NCI-H1694 treated with DMSO at 0.1 percent for 48 hours (cell line): ENCODE measurements at regions not wholly inside any gene's neighbourhood (a gene's known extent, or its start where the extent isn't known, plus 50 kb on each side); places are given as distances from the start of the nearest gene placed in this dataset.

Experiments used
- DNase-seq: peaks from one replicate; lab custom pipeline; 2025; lab: John Stamatoyannopoulos, UW

- no peak for DNase-seq
Observed at GRCh38 chr10:6774406-6774805, 194.3 kb upstream of the PRKCQ start.

- DNase-seq: no peak
Observed at GRCh38 chr10:6771331-6771730, 191.3 kb upstream of the PRKCQ start.

GRCh38 chr10:6770846-6771245 lies 190.8 kb upstream of the PRKCQ start:
- no peak for DNase-seq

GRCh38 chr10:6769704-6770417 lies 189.8 kb upstream of the PRKCQ start:
- no peak for DNase-seq

GRCh38 chr10:6766131-6766801 lies 186.2 kb upstream of the PRKCQ start:
- no peak for DNase-seq

GRCh38 chr10:6763423-6763822 lies 183.3 kb upstream of the PRKCQ start:
- DNase-seq: no peak

GRCh38 chr10:6763001-6763400 lies 182.9 kb upstream of the PRKCQ start:
- DNase-seq: no peak

GRCh38 chr10:6759961-6760360 lies 179.9 kb upstream of the PRKCQ start:
- DNase-seq: no peak

- DNase-seq: no peak
Observed at GRCh38 chr10:6757158-6757557, 177.1 kb upstream of the PRKCQ start.

GRCh38 chr10:6756716-6757115 lies 176.6 kb upstream of the PRKCQ start:
- no peak for DNase-seq

- DNase-seq: no peak
Observed at GRCh38 chr10:6755781-6756460, 175.8 kb upstream of the PRKCQ start.

- DNase-seq: no peak
Observed at GRCh38 chr10:6753644-6754043, 173.6 kb upstream of the PRKCQ start.

- DNase-seq: no peak
Observed at GRCh38 chr10:6751363-6751762, 171.3 kb upstream of the PRKCQ start.

GRCh38 chr10:6748981-6749635 lies 169.0 kb upstream of the PRKCQ start:
- DNase-seq: no peak

- DNase-seq: no peak
Observed at GRCh38 chr10:6748029-6748428, 168.0 kb upstream of the PRKCQ start.

- DNase-seq: no peak
Observed at GRCh38 chr10:6746782-6747181, 166.7 kb upstream of the PRKCQ start.

- no peak for DNase-seq
Observed at GRCh38 chr10:6743291-6743849, 163.3 kb upstream of the PRKCQ start.

GRCh38 chr10:6741541-6741941 lies 161.5 kb upstream of the PRKCQ start:
- no peak for DNase-seq

- DNase-seq: no peak
Observed at GRCh38 chr10:6739530-6740174, 159.6 kb upstream of the PRKCQ start.

GRCh38 chr10:6738112-6738768 lies 158.2 kb upstream of the PRKCQ start:
- DNase-seq: no peak

GRCh38 chr10:6737758-6738111 lies 157.7 kb upstream of the PRKCQ start:
- DNase-seq: no peak
